RWPE1 (cell line): ENCODE measurements at regions not wholly inside any gene's neighbourhood (a gene's known extent, or its start where the extent isn't known, plus 50 kb on each side); places are given as distances from the start of the nearest gene placed in this dataset.

Experiments used
- CTCF ChIA-PET: fragments of 350-600 bp; sonication (Branson Sonifier 250); formaldehyde crosslinking; extraction: SDS; loops from one replicate; lab custom pipeline; 2021; lab: Yijun Ruan, JAX
- POLR2A ChIA-PET: fragments of 400-600 bp; formaldehyde crosslinking; extraction: SDS; loops from one replicate; lab custom pipeline; 2020; ENCODE audit warnings: antibody characterized with exemption; ENCODE audit not compliant: low non-redundant PET; lab: Yijun Ruan, JAX
- DNase-seq: peaks from one replicate; pipeline ENCODE4 v3.0.0; 2012; ENCODE audit warnings: low spot score
- H3K27ac ChIP-seq: fragments of 450-650 bp; 2 replicates; pipeline ENCODE4 v1.5.1; 2017
- TF ChIP-seq, protein P1 (sequence below): fragments of 450-650 bp; conservative IDR thresholded peaks from 2 replicates; pipeline ENCODE4 v1.5.1; 2017; ENCODE audit warnings: low read depth, mild to moderate bottlenecking

GRCh38 chr17:53193044-53193443, 629.7 kb upstream of the KIF2B start:
- POLR2A ChIA-PET = no interaction called here
- TF ChIP-seq, protein P1, sequence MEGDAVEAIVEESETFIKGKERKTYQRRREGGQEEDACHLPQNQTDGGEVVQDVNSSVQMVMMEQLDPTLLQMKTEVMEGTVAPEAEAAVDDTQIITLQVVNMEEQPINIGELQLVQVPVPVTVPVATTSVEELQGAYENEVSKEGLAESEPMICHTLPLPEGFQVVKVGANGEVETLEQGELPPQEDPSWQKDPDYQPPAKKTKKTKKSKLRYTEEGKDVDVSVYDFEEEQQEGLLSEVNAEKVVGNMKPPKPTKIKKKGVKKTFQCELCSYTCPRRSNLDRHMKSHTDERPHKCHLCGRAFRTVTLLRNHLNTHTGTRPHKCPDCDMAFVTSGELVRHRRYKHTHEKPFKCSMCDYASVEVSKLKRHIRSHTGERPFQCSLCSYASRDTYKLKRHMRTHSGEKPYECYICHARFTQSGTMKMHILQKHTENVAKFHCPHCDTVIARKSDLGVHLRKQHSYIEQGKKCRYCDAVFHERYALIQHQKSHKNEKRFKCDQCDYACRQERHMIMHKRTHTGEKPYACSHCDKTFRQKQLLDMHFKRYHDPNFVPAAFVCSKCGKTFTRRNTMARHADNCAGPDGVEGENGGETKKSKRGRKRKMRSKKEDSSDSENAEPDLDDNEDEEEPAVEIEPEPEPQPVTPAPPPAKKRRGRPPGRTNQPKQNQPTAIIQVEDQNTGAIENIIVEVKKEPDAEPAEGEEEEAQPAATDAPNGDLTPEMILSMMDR = no peak
- CTCF ChIA-PET = interaction anchor here (0.6 kb wide), 1 partner anchor 120 kb away, joined by 3 read pairs; no protein-coding TSS in a partner anchor
- H3K27ac ChIP-seq = no peak overlapping the region
- peak; percentile 1 for DNase-seq

- ChIA-PET POLR2A (no interaction called here), CTCF (no interaction called here)
- TF ChIP-seq, protein P1 = peak; percentile 15; the same call in 1 of the 2 replicates
- no peak for DNase-seq
- H3K27ac ChIP-seq = no peak overlapping the region
These were observed 630.8 kb upstream of the KIF2B start for GRCh38 chr17:53191878-53192277.

- H3K27ac ChIP-seq = no peak overlapping the region
- CTCF ChIA-PET = interaction anchor here (0.6 kb wide), 1 partner anchor 1574 kb away, joined by 4 read pairs; no protein-coding TSS in a partner anchor
- TF ChIP-seq, protein P1 = no peak
- no peak for DNase-seq
- POLR2A ChIA-PET = no interaction called here
These were observed 636.7 kb upstream of the KIF2B start for GRCh38 chr17:53186001-53186400.

- TF ChIP-seq, protein P1 = no peak
- H3K27ac ChIP-seq = no peak overlapping the region
- ChIA-PET CTCF (interaction anchor here (0.8 kb wide), 1 partner anchor 243 kb away, joined by 8 read pairs; no protein-coding TSS in a partner anchor), POLR2A (no interaction called here)
- DNase-seq = no peak
These were observed 646.1 kb upstream of the KIF2B start for GRCh38 chr17:53176629-53177028.

- POLR2A ChIA-PET = no interaction called here
- CTCF ChIA-PET = no interaction called here
- TF ChIP-seq, protein P1 = no peak
- no peak overlapping the region for H3K27ac ChIP-seq
- no peak for DNase-seq
These were observed 654.3 kb upstream of the KIF2B start for GRCh38 chr17:53168413-53168812.

DNA sequence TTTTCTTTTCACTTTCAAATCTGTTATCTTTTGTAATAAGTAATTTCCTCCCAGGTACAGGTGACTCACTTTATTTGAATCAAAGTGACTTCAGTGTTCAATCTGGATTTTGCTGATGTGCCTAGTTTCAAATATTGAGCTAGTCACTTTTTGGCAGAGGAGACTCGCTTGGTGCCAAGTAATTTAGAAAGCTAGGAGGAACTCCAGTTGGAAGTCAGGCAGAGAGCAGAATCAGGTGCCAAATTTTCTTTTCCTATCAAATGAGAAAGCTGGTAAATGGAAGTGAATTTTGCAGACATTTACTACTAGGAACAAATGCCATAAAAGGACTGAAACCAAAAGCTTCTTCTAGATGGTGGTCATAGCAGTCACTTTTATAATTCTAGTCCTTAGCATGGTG, 656.0 kb upstream of the KIF2B start:
- no peak for DNase-seq
- ChIA-PET CTCF (no interaction called here), POLR2A (no interaction called here)
- no peak overlapping the region for H3K27ac ChIP-seq
- TF ChIP-seq, protein P1 = no peak
